HL-60 (cell line): ENCODE measurements at regions not wholly inside any gene's neighbourhood (a gene's known extent, or its start where the extent isn't known, plus 50 kb on each side); places are given as distances from the start of the nearest gene placed in this dataset.

ENCODE experiments used
- DNase-seq, 2 experiments: peaks; one replicate each; pipeline ENCODE4 v3.0.0-alpha.2; 2010 to 2020; ENCODE audit warnings: low read depth in 1 of 2, low spot score in 1 of 2
- H3K27ac ChIP-seq: fragments of 250-450 bp; sonication (Bioruptor Pico); replicated peaks from 2 replicates; pipeline ENCODE4 v1.5.1; 2020; ENCODE audit warnings: mild to moderate bottlenecking, moderate library complexity
- H3K27me3 ChIP-seq: fragments of 250-450 bp; sonication (Bioruptor Pico); 2 replicates; pipeline ENCODE4 v1.5.1; 2021; ENCODE audit warnings: mild to moderate bottlenecking, moderate library complexity; ENCODE audit not compliant: insufficient read depth, poor library complexity, severe bottlenecking
- H3K4me3 ChIP-seq: replicated peaks from 2 replicates; pipeline ENCODE4 v1.5.1; 2011; ENCODE audit warnings: mild to moderate bottlenecking, control low read depth, low read length; ENCODE audit not compliant: insufficient read depth
- CTCF ChIP-seq: IDR thresholded peaks from one replicate; pipeline ENCODE4 v1.5.1; 2011; ENCODE audit warnings: low read length, control low read depth, inconsistent platforms; ENCODE audit not compliant: insufficient read depth
- GABPA ChIP-seq: IDR thresholded peaks from 2 replicates; pipeline ENCODE4 v1.6.1; 2012; ENCODE audit warnings: low read depth
- POLR2AphosphoS5 ChIP-seq: IDR thresholded peaks from 2 replicates; pipeline ENCODE4 v1.6.1; 2012; ENCODE audit warnings: low read depth
- REST ChIP-seq: IDR thresholded peaks from 2 replicates; pipeline ENCODE4 v1.6.1; 2012; ENCODE audit warnings: low read depth; ENCODE audit not compliant: insufficient replicate concordance
- SPI1 ChIP-seq: IDR thresholded peaks from 2 replicates; pipeline ENCODE4 v1.6.1; 2012; ENCODE audit warnings: low read depth, mild to moderate bottlenecking, borderline replicate concordance

GRCh38 chrX:39162322-39162735 lies 361.1 kb downstream of the MID1IP1 start:
- no peak for TF ChIP-seq CTCF
- no peak for TF ChIP-seq REST
- no peak for TF ChIP-seq POLR2AphosphoS5
- no peak for TF ChIP-seq GABPA
- TF ChIP-seq SPI1: no peak
- H3K4me3 ChIP-seq: no peak overlapping the region
- H3K27ac ChIP-seq: no peak overlapping the region
- H3K27me3 ChIP-seq: peaks cover 6% of the 10 kb centered on the region
- no peak for DNase-seq

DNA sequence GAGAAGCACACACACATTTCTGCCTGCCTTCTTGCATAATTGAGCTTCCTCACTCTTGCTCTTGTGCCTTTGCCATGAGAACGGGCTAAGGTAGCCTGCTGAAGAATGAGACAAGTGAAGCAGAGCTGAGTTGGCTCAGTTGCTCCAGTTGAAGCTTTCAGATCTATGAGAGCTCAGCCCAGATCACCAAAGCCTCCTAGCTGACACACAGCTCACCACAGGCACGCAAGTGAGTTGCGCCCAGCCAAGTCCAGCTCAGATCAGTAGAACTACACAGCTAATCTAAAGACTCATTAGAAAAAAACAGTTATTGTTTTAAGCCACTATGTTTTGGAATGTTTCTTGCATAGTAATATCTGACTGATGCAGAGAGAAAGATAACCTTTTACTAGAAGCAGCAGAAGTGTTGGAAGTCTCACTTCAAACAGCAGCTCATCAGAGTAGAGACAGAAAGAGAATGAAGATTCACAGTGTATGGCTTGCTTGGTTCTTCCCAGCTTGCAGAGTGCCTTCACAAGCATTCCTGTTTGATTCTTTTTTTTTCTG lies 362.4 kb downstream of the MID1IP1 start:
- Histone ChIP-seq H3K4me3 (no peak overlapping the region), H3K27ac (no peak overlapping the region), H3K27me3 (peaks cover 6% of the 10 kb centered on the region)
- DNase-seq: no peak
- TF ChIP-seq POLR2AphosphoS5: no peak
- TF ChIP-seq SPI1: no peak
- no peak for TF ChIP-seq GABPA
- no peak for TF ChIP-seq CTCF
- TF ChIP-seq REST: no peak

DNA sequence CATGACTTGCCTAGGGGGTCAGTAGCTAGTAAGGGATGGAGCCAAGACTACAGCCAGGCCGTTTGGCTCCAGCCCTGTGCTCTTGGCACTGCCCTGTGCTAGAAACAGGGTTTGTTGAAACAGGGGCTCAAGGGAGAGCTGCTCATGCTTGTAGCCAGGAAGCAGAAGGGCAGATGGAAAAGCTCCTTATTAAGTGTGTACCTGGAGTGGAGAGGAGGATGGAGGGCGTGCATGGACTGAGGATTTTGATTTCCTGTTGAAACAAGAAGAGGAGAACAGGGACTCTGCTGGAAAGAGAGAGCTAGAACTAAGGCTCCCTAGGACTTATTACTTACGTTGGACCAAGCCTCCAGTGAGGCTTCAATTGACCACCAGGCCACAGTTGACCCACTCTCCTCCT lies 363.0 kb downstream of the MID1IP1 start:
- no peak for TF ChIP-seq SPI1
- no peak for TF ChIP-seq CTCF
- no peak for TF ChIP-seq GABPA
- no peak for TF ChIP-seq REST
- TF ChIP-seq POLR2AphosphoS5: no peak
- Histone ChIP-seq H3K27ac (no peak overlapping the region), H3K27me3 (peaks cover 6% of the 10 kb centered on the region), H3K4me3 (no peak overlapping the region)
- no peak for DNase-seq
